ENCODE measurements at regions not wholly inside any gene's neighbourhood (a gene's known extent, or its start where the extent isn't known, plus 50 kb on each side); places are given as distances from the start of the nearest gene placed in this dataset.

DNA sequence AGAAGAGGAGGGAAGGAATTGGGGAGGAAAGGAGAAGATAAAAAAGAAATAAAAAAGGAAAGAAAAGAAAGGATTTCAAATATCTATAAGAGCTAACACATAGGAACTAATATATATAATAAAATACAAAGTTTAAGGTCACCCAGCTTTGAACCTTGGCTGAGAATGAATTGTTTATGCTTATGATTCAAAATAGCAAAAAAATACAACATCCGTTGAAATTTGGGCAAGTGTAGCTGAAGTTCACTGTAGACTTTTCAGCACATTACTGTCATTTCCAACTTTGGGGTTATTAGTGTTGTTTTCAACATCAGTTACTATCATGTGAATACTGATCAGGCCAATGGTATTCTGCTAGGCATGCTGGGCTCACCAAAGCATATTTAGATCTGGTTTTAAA, 395.2 kb upstream of the INTU start:
- no peak for ATAC-seq (ENCODE audit: low FRiP score)
- no peak for DNase-seq (ENCODE audit: low spot score)
- TF ChIP-seq, protein P1, sequence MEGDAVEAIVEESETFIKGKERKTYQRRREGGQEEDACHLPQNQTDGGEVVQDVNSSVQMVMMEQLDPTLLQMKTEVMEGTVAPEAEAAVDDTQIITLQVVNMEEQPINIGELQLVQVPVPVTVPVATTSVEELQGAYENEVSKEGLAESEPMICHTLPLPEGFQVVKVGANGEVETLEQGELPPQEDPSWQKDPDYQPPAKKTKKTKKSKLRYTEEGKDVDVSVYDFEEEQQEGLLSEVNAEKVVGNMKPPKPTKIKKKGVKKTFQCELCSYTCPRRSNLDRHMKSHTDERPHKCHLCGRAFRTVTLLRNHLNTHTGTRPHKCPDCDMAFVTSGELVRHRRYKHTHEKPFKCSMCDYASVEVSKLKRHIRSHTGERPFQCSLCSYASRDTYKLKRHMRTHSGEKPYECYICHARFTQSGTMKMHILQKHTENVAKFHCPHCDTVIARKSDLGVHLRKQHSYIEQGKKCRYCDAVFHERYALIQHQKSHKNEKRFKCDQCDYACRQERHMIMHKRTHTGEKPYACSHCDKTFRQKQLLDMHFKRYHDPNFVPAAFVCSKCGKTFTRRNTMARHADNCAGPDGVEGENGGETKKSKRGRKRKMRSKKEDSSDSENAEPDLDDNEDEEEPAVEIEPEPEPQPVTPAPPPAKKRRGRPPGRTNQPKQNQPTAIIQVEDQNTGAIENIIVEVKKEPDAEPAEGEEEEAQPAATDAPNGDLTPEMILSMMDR (IDR thresholded peaks at IDR 0.05): no peak

GRCh38 chr4:127238956-127239475, 393.7 kb upstream of the INTU start:
- TF ChIP-seq, protein P1 (IDR thresholded peaks at IDR 0.05): no peak
- ATAC-seq (ENCODE audit: low FRiP score): no peak
- no peak for DNase-seq (ENCODE audit: low spot score)

DNA sequence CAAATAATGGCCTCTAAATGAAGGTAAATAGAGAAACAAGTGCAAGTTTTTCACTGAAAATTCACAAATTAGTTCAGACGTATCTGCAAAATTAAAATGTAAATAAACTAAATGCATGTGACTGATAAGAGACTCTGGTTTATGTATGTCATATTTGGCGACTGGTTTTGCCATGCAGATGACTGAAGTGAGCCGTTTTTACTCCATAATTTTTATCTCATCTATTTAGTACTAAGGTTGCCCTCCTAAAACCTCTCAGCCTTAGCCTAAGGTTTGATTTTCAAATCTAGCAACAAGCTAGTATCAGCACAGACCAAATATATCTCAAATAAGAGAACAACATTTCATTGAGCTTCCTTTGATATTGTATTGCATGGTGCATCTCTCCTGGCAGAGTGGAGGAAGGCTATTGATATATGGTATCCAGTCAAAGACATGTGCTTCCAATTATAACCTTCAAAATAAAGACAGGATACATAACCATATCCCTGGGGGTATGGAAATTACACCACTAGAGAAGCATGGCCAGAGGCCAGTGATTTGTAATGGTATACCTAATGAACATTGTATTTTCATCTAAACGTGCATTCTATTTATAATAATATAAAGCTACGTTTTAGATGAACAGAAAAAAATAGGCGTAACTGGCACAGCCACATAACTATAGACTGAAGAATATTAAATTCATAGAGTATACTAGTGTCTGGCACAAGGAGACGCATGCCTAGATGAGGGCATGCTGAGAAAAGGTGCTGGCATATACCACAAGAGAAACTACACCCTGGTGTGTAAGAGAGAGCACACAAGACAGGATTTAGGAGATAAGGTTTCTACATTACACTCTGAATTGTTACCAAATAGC, 392.6 kb upstream of the INTU start:
- DNase-seq (ENCODE audit: low spot score): no peak
- no peak for ATAC-seq (ENCODE audit: low FRiP score)
- TF ChIP-seq, protein P1 (IDR thresholded peaks at IDR 0.05): no peak

DNA sequence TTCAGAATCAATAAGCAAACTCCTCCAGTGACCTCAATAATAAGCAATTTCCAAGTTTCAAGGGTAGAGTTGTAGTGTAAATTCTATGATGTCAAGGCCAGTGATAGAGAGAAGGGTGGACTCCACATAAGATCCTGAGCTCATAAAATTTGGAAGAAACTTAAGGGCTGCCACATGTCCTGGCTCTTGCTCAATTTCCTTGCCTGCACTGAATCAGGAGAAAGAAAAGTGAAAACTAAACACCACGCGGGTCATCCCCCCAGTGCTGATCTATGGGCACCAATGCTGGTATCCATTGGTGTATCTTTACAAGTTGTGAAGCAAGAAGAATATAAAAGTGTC, 392.0 kb upstream of the INTU start:
- DNase-seq (ENCODE audit: low spot score) (no peak), ATAC-seq (ENCODE audit: low FRiP score) (no peak)
- TF ChIP-seq, protein P1 (IDR thresholded peaks at IDR 0.05): no peak

- no peak for ATAC-seq (ENCODE audit: low FRiP score)
- TF ChIP-seq, protein P1 (IDR thresholded peaks at IDR 0.05): no peak
Measured at GRCh38 chr4:127244515-127244914, 388.2 kb upstream of the INTU start.

GRCh38 chr4:127246963-127247952, 385.5 kb upstream of the INTU start:
- TF ChIP-seq, protein P1 (IDR thresholded peaks at IDR 0.05): no peak
- no peak for DNase-seq (ENCODE audit: low spot score)
- no peak for ATAC-seq (ENCODE audit: low FRiP score)

More at GRCh38 chr4:127244515-127244914, 388.2 kb upstream of the INTU start:
- no peak for DNase-seq (ENCODE audit: low spot score)

All from omental fat pad (tissue), 3 donors.